GM12873 (cell line): ENCODE measurements at regions not wholly inside any gene's neighbourhood (a gene's known extent, or its start where the extent isn't known, plus 50 kb on each side); places are given as distances from the start of the nearest gene placed in this dataset.

Source experiments
- TF ChIP-seq, protein P1 (sequence below): IDR thresholded peaks from 2 replicates; pipeline ENCODE4 v1.5.1; 2012; ENCODE audit warnings: low read depth, mild to moderate bottlenecking, moderate library complexity, low read length, control low read depth; ENCODE audit not compliant: insufficient read depth; ENCODE audit errors: missing control alignments

DNA sequence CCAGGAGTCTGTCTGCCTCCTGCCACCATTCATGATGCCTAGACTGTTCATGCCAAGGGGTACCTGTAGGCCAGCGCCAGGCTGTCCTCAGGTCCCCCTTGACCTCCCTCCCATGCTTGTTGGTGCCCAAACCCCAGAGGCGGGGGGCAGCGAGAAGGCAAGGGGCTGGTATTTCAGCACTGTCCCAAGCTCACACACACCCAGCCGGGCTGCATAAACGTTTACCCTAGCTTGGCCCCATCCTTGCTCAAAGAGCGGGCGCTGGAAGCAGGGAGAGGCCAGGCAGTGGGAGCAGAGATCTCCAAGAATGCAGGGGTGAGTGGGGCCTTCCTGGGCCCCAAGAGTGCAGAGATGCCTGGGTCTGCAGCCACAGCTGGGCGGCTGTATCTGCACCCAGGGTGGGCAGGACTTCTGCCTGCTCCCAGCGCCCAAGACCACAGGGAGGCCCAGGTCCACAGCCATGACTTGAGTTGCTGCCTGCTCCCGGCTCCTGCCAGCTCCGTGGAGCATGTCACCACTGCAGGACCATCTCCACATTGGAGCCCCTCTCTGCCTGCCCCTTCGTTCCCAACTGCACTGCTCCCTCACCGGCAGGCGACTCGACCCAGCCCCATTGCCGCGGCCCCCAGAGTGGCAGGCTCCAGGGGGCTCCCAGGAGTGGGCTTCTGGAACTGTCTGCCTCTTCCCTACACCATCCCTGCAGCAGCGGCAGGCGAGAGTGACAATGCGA is 616.6 kb downstream of the METTL4 start:
- TF ChIP-seq, protein P1, sequence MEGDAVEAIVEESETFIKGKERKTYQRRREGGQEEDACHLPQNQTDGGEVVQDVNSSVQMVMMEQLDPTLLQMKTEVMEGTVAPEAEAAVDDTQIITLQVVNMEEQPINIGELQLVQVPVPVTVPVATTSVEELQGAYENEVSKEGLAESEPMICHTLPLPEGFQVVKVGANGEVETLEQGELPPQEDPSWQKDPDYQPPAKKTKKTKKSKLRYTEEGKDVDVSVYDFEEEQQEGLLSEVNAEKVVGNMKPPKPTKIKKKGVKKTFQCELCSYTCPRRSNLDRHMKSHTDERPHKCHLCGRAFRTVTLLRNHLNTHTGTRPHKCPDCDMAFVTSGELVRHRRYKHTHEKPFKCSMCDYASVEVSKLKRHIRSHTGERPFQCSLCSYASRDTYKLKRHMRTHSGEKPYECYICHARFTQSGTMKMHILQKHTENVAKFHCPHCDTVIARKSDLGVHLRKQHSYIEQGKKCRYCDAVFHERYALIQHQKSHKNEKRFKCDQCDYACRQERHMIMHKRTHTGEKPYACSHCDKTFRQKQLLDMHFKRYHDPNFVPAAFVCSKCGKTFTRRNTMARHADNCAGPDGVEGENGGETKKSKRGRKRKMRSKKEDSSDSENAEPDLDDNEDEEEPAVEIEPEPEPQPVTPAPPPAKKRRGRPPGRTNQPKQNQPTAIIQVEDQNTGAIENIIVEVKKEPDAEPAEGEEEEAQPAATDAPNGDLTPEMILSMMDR, result no peak

DNA sequence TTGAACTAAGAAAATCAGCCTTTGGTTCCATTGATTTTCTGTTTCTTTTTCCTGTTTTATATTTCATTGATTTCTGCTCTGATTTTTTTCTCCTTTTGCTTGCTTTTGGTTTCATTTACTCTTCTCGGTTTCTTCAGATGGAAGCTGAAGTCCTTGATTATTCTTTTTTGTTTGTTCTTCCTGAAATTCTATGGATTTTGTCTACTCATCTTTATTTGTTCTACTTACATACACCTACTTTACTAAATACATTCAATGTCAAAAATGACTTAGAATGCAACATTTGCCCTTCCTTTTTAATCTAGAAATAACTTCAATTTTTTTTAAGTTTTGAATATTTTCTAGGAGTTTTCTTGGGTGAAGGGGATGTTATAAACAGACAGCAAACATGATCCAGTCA is 612.5 kb downstream of the METTL4 start:
- TF ChIP-seq, protein P1, result no peak

DNA sequence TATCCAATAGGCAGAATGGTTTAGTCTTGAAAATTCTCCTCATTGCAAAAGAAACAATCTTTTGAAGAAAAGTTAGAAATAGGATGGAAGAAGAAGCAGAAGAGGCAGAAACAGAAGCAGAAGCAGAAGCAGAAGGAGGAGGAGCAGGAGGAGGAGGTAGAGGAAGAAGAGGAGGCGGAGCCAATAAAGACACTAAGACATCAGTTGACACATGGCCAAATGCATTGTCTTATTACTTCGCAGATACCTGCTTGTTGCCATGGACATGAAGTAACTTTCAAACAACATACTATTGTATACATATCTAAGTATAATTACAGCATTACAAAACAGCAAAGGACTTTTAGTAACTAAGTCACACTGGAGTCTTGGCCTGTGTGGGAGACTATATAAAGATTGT is 606.3 kb downstream of the METTL4 start:
- TF ChIP-seq, protein P1, result no peak

DNA sequence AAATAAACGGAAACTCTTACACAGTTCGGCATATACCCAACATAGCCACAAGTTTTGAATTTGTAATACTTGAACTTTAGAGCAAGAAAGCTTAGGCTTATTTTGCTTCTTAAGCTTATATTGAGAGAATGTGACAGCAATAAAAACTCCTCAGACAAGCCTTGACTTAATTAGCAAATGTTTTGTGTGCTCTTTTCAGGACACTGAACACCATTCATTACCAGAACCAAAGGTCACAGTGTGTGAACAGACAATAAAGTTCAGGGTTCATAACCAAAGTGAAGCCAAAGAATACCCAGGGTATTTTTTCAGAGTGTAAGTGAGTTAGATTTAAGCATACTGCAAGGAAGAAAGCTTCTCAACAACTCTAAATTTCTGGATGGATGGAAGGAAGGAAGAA is 605.8 kb downstream of the METTL4 start:
- TF ChIP-seq, protein P1, result no peak

DNA sequence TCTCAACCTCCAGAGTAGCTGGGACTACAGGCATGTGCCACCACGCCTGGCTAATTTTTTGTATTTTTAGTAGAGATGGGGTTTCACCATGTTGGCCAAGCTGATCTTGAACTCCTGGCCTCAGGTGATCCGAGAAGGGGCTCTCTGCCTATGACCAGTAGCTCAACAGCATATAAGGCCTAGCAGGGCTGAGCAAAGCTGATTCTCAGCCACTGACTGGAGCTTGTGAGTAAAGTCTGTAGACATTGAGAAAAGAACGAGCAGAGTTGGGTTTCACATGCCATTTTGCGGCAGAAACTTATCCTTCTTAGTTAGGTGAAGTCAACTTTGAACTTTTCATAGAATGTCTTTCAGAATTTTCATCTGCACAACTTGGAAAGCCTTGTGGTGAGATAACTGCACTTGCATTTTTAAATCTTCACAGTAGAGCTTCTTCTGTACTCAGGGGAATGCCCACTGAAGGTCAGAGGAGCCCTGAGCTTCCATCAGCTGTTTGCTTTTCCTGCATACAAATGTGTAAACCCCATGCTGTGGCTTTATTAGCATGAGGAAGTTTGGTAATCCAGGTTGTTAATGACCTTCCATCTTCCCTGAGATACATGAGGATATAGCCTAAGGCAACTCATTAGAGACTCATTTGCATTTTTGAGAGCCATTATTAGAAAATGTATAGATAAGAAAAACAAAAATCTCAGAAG is 602.4 kb downstream of the METTL4 start:
- TF ChIP-seq, protein P1, result no peak

DNA sequence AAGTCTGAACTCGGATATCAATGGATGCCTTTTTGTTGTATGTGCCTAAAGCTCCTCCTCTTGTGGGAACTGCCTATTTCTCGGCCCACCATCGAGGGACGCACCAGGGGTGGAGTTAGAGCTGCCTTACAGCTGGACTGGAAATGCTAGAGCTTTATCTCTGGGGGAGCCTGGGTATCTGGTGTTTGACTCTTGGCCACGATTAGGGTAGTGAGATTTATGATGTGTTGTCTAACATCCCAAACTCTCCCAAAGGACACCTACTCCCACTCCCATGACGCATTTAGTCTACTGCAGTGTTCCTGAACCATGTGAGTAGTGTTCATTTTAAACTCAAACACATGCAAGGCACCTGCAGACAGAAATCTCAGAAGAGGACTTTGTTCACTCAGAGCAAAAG is 594.8 kb downstream of the METTL4 start:
- TF ChIP-seq, protein P1, result no peak

DNA sequence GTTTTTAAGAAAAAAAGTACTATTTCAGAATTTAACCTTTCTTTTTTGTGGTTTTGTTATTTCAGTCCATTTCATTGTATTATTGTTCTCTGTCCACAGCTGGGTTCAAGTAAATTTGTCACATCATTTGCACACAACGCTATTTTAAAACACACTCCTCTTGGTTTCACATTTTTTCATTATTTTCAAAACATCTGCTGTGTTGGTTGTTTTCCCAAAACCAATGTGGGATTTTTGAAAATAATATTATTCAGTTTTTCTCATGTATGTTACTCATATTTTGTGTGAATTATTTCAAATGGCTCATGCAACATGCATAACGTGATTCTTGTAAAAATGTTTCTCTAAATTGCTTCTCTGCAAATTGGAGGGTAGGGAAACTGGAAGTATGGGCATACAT is 589.2 kb downstream of the METTL4 start:
- TF ChIP-seq, protein P1, result no peak
